Hematopoietic multipotent progenitor cell treated with erythropoietin and hydrocortisone succinate and interleukin-3 and kit ligand, for 4 days (in vitro differentiated cells): ENCODE measurements at regions not wholly inside any gene's neighbourhood (a gene's known extent, or its start where the extent isn't known, plus 50 kb on each side); places are given as distances from the start of the nearest gene placed in this dataset.

ENCODE experiments used
- DNase-seq: peaks from one replicate; pipeline ENCODE4 v3.0.0-alpha.2; 2015

- peak; percentile 77 for DNase-seq
These were observed 366.8 kb upstream of the ZNF385D start for GRCh38 chr3:22117751-22118346.

- no peak for DNase-seq
These were observed 367.5 kb upstream of the ZNF385D start for GRCh38 chr3:22118542-22118941.

GRCh38 chr3:22121068-22121701 lies 370.2 kb upstream of the ZNF385D start:
- DNase-seq, result no peak

GRCh38 chr3:22122567-22122966 lies 371.6 kb upstream of the ZNF385D start:
- no peak for DNase-seq

GRCh38 chr3:22129101-22129500 lies 378.1 kb upstream of the ZNF385D start:
- no peak for DNase-seq

GRCh38 chr3:22141769-22142168 lies 390.8 kb upstream of the ZNF385D start:
- no peak for DNase-seq

- no peak for DNase-seq
These were observed 396.2 kb upstream of the ZNF385D start for GRCh38 chr3:22147161-22147560.

GRCh38 chr3:22156868-22157267 lies 405.9 kb upstream of the ZNF385D start:
- peak; percentile 60 for DNase-seq

- DNase-seq, result no peak
These were observed 406.8 kb upstream of the ZNF385D start for GRCh38 chr3:22157848-22158247.

GRCh38 chr3:22159004-22159695 lies 408.1 kb upstream of the ZNF385D start:
- peak; percentile 27 for DNase-seq

GRCh38 chr3:22161315-22161714 lies 410.3 kb upstream of the ZNF385D start:
- no peak for DNase-seq

- DNase-seq, result no peak
These were observed 419.4 kb upstream of the ZNF385D start for GRCh38 chr3:22170370-22170769.

GRCh38 chr3:22172964-22173363 lies 422.0 kb upstream of the ZNF385D start:
- no peak for DNase-seq

- peak; percentile 64 for DNase-seq
These were observed 424.9 kb upstream of the ZNF385D start for GRCh38 chr3:22175947-22176346.

- no peak for DNase-seq
These were observed 425.9 kb upstream of the ZNF385D start for GRCh38 chr3:22176911-22177310.

GRCh38 chr3:22189616-22190015 lies 438.6 kb upstream of the ZNF385D start:
- DNase-seq, result no peak

GRCh38 chr3:22199095-22199494 lies 448.1 kb upstream of the ZNF385D start:
- peak; percentile 18 for DNase-seq

- no peak for DNase-seq
These were observed 457.8 kb upstream of the ZNF385D start for GRCh38 chr3:22208844-22209243.

GRCh38 chr3:22209578-22209977 lies 458.6 kb upstream of the ZNF385D start:
- no peak for DNase-seq

- no peak for DNase-seq
These were observed 459.7 kb upstream of the ZNF385D start for GRCh38 chr3:22210693-22211092.

GRCh38 chr3:22216601-22217000 lies 465.6 kb upstream of the ZNF385D start:
- no peak for DNase-seq

- no peak for DNase-seq
These were observed 474.2 kb upstream of the ZNF385D start for GRCh38 chr3:22225161-22225560.

GRCh38 chr3:22228705-22229104 lies 477.7 kb upstream of the ZNF385D start:
- DNase-seq, result no peak

- DNase-seq, result peak; percentile 32
These were observed 480.1 kb upstream of the ZNF385D start for GRCh38 chr3:22231061-22231460.
